ENCODE measurements at regions not wholly inside any gene's neighbourhood (a gene's known extent, or its start where the extent isn't known, plus 50 kb on each side); places are given as distances from the start of the nearest gene placed in this dataset.

DNA sequence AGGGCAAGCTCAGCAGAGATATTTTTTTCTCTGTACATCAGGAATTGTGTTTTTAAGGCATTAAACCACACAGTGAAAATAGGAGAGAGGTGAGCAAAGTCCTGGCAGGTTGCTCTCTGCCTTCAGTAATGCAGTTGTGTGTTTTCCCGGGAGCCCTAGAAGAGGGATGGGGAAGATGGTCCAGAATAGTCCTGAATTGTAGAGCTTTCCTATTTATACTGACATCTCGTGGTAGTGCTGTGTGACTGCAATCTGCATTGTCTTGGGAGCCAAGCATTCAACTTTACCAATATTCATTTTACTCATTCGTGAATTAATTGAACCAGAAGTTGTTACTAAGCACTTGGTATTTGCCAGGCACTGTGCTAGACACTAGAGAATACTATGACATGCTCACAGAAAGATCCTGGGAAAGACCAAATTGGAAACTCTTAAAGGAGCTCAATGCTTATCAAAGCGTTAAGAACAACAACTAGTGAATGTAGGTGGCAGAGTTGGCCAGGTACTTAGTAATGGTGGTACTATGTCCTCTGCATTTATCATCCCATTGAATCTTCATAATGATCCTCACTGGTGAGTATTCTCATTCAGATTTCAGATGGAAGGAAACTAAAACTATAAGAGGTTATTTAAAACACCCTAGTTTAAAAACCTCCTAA is 214.6 kb downstream of the TRIB2 start:
- H3K4me3 ChIP-seq, result no peak overlapping the region
- Mint-ChIP-seq H3K36me3 (ENCODE audit: low read depth) (peaks cover 5% of the 10 kb centered on the region; the same call in 2 of the 3 replicates), H3K4me1 (peaks cover 27% of the 10 kb centered on the region), H3K9me3 (peaks cover 6% of the 10 kb centered on the region; the same call in 2 of the 3 replicates), H3K27me3 (ENCODE audit: insufficient read depth, low read depth, poor library complexity) (no peaks in the 10 kb centered on the region), H3K4me3 (no peak overlapping the region), H3K27ac (no peak overlapping the region)
- no peak overlapping the region for H2AFZ ChIP-seq
- no peaks in the 10 kb centered on the region for H3K36me3 ChIP-seq (ENCODE audit: insufficient read depth)
- H3K9me2 ChIP-seq (ENCODE audit: insufficient read depth), result no peaks in the 10 kb centered on the region
- no peaks in the 10 kb centered on the region for H4K20me1 ChIP-seq (replicated peaks; ENCODE audit: insufficient read depth)
- ATAC-seq (peak; percentile 87), DNase-seq (ENCODE audit: low spot score) (peak; percentile 69)
- H3K4me2 ChIP-seq, result no peak overlapping the region
- no peaks in the 10 kb centered on the region for H3K27me3 ChIP-seq (ENCODE audit: insufficient read depth)
- no peak overlapping the region for H3K27ac ChIP-seq (ENCODE audit: low read depth)
- H3K79me2 ChIP-seq (replicated peaks; ENCODE audit: insufficient read depth), result no peaks in the 10 kb centered on the region
- no peaks in the 10 kb centered on the region for H3F3A ChIP-seq (replicated peaks; ENCODE audit: low read depth)
- TF ChIP-seq, protein P1, sequence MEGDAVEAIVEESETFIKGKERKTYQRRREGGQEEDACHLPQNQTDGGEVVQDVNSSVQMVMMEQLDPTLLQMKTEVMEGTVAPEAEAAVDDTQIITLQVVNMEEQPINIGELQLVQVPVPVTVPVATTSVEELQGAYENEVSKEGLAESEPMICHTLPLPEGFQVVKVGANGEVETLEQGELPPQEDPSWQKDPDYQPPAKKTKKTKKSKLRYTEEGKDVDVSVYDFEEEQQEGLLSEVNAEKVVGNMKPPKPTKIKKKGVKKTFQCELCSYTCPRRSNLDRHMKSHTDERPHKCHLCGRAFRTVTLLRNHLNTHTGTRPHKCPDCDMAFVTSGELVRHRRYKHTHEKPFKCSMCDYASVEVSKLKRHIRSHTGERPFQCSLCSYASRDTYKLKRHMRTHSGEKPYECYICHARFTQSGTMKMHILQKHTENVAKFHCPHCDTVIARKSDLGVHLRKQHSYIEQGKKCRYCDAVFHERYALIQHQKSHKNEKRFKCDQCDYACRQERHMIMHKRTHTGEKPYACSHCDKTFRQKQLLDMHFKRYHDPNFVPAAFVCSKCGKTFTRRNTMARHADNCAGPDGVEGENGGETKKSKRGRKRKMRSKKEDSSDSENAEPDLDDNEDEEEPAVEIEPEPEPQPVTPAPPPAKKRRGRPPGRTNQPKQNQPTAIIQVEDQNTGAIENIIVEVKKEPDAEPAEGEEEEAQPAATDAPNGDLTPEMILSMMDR (conservative IDR thresholded peaks at IDR 0.05; ENCODE audit: low read depth in 2 of 2), result peak; percentile 79 to 83
- no peak for TF ChIP-seq REST (IDR thresholded peaks at IDR 0.05; ENCODE audit: unreplicated experiment)
- peaks cover 19% of the 10 kb centered on the region for H3K4me1 ChIP-seq (ENCODE audit: insufficient read depth)

DNA sequence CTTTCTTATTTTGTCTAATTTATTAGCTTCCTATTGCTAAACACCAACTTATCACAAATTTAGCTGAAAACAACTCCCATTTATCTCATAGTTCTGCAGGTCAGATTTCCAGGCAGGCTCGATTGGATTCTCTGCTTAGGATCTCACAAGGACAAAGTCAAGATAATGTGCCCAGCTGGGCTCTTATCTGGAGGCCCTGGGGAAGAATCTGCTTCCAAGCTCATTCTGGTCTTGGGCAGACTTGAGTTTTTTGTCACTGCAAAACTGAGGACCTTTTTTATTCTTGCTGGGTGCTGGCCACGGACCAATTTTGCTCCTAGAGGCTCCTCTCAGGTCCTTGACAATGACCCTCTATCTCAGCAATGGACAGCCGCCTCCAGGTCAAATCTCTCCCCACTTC is 215.5 kb downstream of the TRIB2 start:
- peaks cover 3% of the 10 kb centered on the region; the same call in 2 of the 3 replicates for H3K9me3 Mint-ChIP-seq
- no peaks in the 10 kb centered on the region for H3K9me2 ChIP-seq (ENCODE audit: insufficient read depth)
- H3F3A ChIP-seq (replicated peaks; ENCODE audit: low read depth), result no peaks in the 10 kb centered on the region
- peaks cover 27% of the 10 kb centered on the region for H3K4me1 Mint-ChIP-seq
- no peak overlapping the region for H3K27ac Mint-ChIP-seq
- no peaks in the 10 kb centered on the region for H3K79me2 ChIP-seq (replicated peaks; ENCODE audit: insufficient read depth)
- no peak overlapping the region for H3K27ac ChIP-seq (ENCODE audit: low read depth)
- peaks cover 19% of the 10 kb centered on the region for H3K4me1 ChIP-seq (ENCODE audit: insufficient read depth)
- no peak for ATAC-seq
- no peaks in the 10 kb centered on the region for H3K36me3 ChIP-seq (ENCODE audit: insufficient read depth)
- no peaks in the 10 kb centered on the region for H3K27me3 Mint-ChIP-seq (ENCODE audit: insufficient read depth, low read depth, poor library complexity)
- no peak overlapping the region for H3K4me2 ChIP-seq
- peaks cover 2% of the 10 kb centered on the region; the same call in 2 of the 3 replicates for H3K36me3 Mint-ChIP-seq (ENCODE audit: low read depth)
- no peak overlapping the region for H2AFZ ChIP-seq
- H3K4me3 Mint-ChIP-seq, result no peak overlapping the region
- H4K20me1 ChIP-seq (replicated peaks; ENCODE audit: insufficient read depth), result no peaks in the 10 kb centered on the region
- DNase-seq (ENCODE audit: low spot score), result no peak
- H3K27me3 ChIP-seq (ENCODE audit: insufficient read depth), result no peaks in the 10 kb centered on the region
- no peak overlapping the region for H3K4me3 ChIP-seq
- TF ChIP-seq ETS1 (IDR thresholded peaks at IDR 0.05), result no peak
- no peak for TF ChIP-seq CREB1 (CRISPR knock-in tag; IDR thresholded peaks at IDR 0.05; ENCODE audit: low read depth)
- TF ChIP-seq ZNF462 (CRISPR knock-in tag; IDR thresholded peaks at IDR 0.05), result no peak
- TF ChIP-seq EZH2 (IDR thresholded peaks at IDR 0.05; ENCODE audit: low read depth, unreplicated experiment), result no peak
